GM12864 (cell line): ENCODE measurements at regions not wholly inside any gene's neighbourhood (a gene's known extent, or its start where the extent isn't known, plus 50 kb on each side); places are given as distances from the start of the nearest gene placed in this dataset.
A peak's percentile ranks its signal among the peaks of the same experiment; 100 is the strongest.

Experiments used
- DNase-seq: peaks from one replicate; pipeline ENCODE4 v3.0.0-alpha.2; 2011; ENCODE audit warnings: low read depth
- H3K4me3 ChIP-seq: 2 replicates; pipeline ENCODE4 v1.5.1; 2011; ENCODE audit warnings: mild to moderate bottlenecking, low read depth, low read length, control low read depth
- CTCF ChIP-seq: IDR thresholded peaks from 2 replicates; pipeline ENCODE4 v1.5.1; 2011; ENCODE audit warnings: low read depth, mild to moderate bottlenecking, moderate library complexity, low read length, control low read depth, inconsistent platforms; ENCODE audit errors: missing control alignments

- no peak for TF ChIP-seq CTCF
- DNase-seq, result no peak
- no peak overlapping the region for H3K4me3 ChIP-seq
These were observed 462.6 kb downstream of the CETN3 start for GRCh38 chr5:89946916-89947315.

- no peak for DNase-seq
- H3K4me3 ChIP-seq, result no peak overlapping the region
- TF ChIP-seq CTCF, result no peak
These were observed 463.0 kb downstream of the CETN3 start for GRCh38 chr5:89946508-89946907.

- no peak for DNase-seq
- no peak overlapping the region for H3K4me3 ChIP-seq
- no peak for TF ChIP-seq CTCF
These were observed 467.4 kb downstream of the CETN3 start for GRCh38 chr5:89942171-89942570.

- DNase-seq, result no peak
- no peak for TF ChIP-seq CTCF
- no peak overlapping the region for H3K4me3 ChIP-seq
These were observed 473.0 kb downstream of the CETN3 start for GRCh38 chr5:89936576-89936975.

GRCh38 chr5:89934069-89934468 is 475.5 kb downstream of the CETN3 start:
- DNase-seq, result peak; percentile 8
- no peak for TF ChIP-seq CTCF
- no peak overlapping the region for H3K4me3 ChIP-seq

GRCh38 chr5:89932771-89933181 is 476.8 kb downstream of the CETN3 start:
- DNase-seq, result no peak
- H3K4me3 ChIP-seq, result no peak overlapping the region
- TF ChIP-seq CTCF, result no peak

GRCh38 chr5:89930591-89931392 is 478.8 kb downstream of the CETN3 start:
- no peak overlapping the region for H3K4me3 ChIP-seq
- peak; percentile 34 for DNase-seq
- TF ChIP-seq CTCF, result no peak
